Hypothalamus (tissue), 51 donors: ENCODE measurements at regions not wholly inside any gene's neighbourhood (a gene's known extent, or its start where the extent isn't known, plus 50 kb on each side); places are given as distances from the start of the nearest gene placed in this dataset.
"Not testable (repeated sequence)": the region's sequence is repeated elsewhere in the genome, so short reads cannot be mapped to it uniquely, and the experiment has no call there.

ENCODE experiments used
- DNase-seq, 51 donors: peaks; one replicate each; lab custom pipeline; 2025; lab: John Stamatoyannopoulos, UW

DNA sequence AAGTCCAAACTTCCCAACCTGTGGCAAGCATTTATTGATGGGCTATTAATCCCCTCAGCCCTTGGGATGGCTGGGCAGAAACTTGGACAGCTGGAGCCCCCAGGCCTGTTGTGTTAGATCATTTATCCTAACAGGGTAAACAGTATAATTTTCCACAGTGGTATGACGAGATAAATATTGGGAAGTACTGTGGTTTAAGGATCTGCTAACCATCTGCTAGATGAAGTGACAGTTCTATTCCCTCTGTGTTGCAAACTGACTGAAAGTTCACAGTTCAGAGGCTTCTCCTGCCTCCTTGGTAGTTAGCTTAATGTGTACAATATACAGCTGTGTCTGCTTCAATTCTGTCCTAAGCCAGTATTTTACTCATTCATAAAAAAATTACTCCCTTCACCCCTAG lies 127.5 kb upstream of the CHODL start:
- no peak for DNase-seq

DNA sequence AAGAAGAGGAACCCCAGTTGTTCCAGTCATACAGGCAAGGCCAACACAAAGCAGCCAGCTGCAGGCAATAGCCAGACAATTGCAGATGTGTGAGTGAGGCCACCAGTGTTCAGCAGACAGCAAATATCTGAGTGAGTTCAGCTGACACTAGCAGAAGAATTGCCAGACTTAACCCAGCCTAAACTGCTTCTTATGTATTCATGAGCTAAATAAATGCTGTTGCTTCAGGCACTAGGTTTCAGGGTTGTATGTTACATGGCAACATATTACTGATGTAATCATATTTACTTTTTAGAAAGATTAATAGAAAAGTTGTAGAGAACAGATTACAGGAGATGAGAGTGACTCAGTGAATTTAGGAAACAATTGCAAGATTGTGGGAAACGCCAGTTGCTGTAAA lies 129.8 kb upstream of the CHODL start:
- peak in 6 of 51 donors; percentile 1 to 34 (median 6) for DNase-seq

DNA sequence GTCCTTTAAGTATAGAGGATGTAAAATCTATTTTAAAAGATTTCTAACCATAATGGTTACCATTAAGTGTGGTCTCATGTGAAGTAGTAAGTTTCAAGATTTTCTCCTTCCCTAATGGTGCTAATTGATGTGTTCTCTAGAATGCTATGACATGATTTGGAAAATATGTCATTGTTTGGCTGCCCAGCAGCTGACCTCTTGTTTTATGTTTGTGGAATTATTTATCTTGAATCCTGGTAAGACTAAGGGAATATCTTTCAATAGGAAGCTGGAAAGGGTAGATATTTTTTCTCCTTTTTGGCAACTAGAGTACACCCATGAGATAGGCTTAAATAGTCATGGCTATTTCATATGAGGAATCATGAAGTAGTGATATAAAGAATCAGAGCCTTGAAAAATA lies 139.8 kb upstream of the CHODL start:
- no peak for DNase-seq

DNA sequence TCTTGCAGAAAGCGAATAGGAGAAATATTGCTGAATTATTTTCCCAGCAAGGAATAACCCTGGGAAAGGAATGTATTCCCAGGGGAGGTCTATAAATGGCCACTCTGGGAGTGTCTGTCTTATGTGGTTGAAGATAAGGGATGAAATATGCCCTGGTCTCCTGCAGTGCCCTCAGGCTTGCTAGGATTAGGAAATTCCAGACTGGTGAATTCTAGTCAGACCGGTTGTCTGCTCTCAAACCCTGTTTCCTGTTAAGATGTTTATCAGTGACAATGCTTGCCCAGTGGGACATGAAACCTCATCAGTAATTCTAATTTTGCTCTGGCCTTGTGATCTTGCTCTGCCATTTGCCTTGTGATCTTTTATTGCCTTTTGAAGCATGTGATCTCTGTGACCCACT lies 148.2 kb upstream of the CHODL start:
- DNase-seq = not testable (repeated sequence)

DNA sequence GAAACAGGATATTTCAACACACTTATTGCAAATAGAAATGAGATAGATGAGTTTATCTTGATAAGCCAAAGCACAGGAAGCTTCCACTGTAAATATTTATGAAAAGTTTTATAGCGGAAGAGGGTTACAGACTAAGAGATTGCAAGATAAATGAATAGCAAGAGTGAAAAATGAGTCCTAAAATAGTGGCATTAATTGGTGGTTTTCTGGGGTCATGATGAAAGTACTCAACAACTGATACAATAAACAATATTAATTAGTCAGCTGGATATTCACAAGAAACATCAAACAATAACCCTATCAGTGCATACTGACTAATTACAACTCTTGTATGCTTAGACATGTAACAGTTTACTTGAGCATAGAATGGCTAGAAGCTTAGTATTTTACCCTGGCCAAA lies 154.8 kb upstream of the CHODL start:
- no peak for DNase-seq

DNA sequence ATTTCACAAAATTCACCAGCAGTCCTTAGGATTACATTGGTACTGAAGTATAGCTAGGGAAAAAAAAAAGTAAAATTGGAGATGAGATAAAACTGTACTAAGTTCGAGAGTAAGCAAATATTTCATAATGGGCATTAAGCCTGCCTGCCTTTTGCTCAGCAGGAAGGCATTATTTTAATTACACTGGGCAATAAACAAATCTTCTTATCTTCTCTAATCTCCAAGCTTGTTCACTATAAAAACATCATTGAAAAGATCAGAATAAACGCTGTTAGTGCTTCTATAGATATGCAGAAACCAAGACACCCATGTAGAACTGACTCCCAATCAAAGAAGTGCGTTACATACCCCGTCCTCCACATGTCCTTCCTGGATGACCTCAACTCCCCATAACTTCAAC lies 174.2 kb upstream of the CHODL start:
- no peak for DNase-seq

DNA sequence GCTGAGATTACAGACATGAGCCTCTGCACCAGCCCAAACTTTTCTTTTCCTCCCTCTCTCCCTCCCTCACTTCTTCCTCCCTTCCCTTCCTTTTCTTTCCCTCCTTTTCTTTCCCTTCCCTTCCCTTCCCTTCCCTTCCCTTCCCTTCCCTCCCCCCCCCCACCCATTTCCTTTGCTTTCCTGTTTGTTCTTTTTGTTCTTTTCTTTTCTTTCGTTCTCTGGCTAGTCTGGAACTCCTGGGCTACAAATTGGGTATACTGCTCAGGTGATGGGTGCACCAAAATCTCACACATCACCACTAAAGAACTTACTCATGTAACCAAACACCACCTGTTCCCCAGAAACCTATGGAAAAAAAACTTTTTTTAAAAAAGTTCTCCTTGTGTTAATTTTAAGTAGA lies 174.8 kb upstream of the CHODL start:
- DNase-seq = no peak

DNA sequence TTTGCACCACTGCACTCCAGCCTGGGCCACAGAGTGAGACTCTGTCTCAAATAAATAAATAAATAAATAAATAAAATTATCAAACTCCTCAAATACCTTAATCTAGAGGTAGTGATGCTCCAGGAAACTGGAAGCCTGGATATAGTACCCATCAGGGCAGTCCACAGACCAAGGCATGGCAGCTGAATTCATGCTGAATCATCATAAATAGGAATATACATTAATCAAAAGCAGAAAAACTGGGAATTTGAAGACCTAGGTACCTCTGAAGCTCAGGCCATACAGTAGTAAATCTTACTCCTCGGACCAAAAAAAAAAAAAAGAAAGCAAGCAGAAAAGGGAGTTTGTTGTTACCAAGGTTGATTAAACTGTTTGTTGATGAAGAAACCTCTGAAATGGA lies 184.2 kb upstream of the CHODL start:
- DNase-seq = no peak

DNA sequence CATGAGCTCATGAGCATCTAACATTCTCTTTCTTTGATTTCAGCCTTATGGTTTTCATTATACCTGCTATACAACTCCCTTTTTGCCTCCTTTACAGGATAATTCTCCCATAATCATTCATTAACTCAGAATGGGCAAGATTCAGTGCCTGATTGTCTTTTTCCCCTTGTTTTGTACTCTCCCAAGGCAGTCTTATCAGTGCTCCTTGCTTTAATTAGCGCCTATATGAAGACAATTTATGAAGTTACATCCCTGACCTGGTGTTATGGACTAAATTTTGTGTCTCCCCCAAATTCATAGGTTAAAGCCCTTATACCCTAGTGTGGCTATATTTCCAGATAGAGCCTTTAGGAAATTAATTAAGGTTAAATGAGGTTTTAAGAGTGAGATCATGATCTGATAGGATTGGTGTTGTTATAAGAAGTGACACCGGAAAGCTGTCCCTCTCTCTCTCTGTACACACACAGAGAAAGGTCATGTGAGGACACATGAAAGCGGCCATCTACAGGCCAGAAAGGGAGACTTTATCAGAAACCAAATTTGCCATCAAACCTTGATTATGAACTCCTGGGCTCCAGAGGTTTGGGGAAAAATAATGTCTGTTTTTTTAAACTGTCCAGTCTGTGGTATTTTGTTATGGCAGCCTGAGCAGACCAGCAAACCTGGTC lies 185.8 kb upstream of the CHODL start:
- DNase-seq = no peak

DNA sequence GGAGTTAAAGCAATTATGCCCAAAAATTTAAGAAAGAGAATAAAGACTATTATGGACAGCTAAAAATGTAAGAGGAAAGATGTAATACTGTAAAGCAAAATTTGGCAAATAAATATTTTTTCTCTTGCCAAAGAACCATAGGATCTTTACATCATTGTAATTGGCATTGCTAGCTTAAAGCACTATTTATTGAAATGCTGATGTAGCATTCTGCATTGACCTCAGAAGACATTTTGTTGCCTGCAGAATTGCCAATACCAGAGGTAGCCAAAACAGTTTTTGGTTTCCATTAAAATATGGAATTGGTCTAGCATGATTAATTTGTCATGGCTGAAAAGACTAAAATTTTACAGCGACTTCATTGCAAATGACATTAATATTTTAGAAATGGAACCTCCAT lies 191.5 kb upstream of the CHODL start:
- no peak for DNase-seq

DNA sequence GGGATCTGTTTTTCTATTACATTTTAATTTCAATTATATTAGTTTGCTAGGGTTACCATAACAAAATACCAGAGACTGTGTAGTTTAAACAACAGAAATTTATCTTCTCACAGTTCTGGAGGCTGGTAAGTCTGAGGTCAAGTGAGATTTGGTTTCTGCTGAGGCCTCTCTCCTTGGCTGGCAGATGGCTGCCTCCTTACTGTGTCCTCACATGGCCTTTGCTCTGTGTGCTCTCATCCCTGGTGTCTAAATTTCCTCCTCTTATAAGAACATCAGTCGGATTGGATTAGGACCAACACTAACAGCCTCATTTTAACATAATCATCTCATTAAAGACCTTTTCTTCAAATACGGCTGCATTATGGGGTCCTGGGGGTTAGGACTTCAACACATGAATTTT lies 195.2 kb upstream of the CHODL start:
- DNase-seq = no peak

DNA sequence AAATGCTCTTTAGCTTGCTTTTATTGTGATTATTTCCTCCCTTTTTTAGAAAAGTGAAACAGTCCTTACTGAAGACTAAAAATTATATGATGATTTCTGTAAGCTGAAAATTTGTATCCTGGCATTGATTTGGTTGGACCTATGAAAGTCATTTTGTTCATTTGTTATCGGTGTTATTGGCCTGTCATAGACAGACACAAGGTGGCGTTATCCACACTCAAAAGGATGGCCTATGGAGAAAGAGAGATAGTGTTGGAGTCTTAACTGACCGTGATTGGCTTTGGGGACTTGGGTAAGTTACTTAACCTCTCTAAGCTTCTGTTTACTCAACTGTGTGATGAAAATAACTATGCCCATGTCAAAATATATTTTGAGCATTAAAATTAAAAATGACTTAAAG lies 203.6 kb upstream of the CHODL start:
- DNase-seq = peak in 4 of 51 donors; percentile 1 to 12 (median 1)

DNA sequence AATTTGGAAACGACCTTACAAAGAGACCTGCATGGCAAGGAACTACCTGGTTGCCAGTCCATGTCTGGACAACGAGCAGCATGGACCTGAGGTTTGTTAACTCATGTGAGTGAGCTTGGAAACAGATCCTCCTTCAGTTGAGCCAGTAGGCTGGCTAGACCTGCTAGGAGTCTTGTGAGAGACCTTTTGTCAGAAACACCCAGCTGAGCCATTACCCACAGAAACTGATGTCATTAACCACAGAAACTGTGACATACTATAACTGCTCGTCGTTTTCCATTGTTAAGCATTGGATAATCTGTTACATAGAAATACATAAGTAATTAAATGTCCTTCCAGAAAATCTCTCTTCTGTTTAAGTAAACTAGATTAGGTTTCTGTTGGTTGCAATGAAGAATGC lies 211.1 kb upstream of the C21orf91 start:
- DNase-seq = no peak

DNA sequence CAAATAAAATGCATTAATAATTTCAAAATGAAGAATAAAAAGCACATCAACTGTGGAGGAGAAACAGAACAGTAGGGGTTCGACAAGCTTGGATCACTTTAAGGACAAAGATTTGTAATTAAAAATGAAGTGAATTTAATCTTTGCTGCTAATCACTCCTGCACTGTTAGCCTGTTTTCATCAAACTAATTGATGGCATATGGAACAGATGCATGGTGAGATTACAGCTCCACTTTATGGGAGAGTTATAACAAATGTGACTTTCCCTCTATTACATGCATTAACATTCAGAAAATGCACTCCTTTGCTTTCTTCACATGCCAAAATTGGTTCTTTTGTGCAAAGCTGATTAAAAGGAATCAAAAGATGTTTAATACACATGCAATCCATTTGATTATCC lies 207.2 kb upstream of the C21orf91 start:
- no peak for DNase-seq

DNA sequence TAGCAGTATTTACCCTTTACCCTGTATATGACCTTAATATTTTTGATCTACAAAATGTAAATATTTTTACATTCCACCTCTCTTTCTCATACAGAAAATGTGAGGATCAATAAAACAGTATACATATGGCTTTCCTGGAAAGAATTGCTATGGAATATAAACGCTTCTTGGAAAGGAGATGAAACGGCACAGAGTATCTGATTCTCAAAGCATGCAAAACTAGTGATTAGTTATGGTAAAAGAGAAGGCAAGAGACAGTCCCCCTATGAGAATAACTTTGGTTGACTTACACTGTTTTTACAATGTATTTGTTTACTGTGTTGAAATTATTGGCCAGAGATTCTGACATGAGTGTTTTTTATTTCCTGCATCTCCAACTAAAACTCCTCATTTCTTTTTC lies 204.6 kb upstream of the C21orf91 start:
- no peak for DNase-seq

DNA sequence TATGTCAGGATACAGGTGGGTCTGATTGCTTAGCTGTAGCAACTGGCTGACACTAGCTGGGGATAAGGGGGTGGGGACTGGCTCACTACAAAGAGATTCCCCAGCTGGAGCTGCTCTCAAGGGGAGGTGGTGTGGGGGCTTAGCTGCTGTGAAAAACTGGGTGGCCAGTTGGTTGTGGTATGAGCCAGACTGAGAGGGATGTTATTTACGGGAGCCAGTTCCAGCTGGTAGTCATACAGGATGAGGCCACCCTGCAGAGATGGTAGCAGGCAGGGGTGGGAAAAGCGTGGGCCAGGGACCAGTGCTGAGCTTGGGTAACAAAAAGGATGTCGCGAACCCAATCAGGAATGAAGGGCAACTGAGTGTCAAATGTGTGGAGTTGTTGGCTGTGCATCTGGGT lies 204.0 kb upstream of the C21orf91 start:
- no peak for DNase-seq

DNA sequence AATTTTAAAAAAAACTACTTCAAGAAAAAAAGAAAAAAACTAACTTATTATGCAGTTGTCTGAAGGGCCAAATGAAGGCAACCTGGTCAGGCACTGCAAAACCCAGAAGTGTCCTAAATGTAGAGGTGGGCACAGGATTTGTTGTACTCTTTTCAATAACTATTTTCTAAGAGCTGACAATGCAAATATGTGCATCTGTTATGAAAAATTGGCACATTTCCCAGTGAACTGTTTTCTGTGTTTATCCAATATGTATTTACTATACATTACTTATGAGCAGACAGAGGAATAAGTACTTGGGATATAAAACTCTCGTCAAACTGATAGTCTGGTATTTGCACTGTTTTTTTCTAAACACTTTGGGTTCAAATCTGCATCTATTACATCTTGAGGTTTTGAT lies 188.0 kb upstream of the C21orf91 start:
- DNase-seq = no peak

DNA sequence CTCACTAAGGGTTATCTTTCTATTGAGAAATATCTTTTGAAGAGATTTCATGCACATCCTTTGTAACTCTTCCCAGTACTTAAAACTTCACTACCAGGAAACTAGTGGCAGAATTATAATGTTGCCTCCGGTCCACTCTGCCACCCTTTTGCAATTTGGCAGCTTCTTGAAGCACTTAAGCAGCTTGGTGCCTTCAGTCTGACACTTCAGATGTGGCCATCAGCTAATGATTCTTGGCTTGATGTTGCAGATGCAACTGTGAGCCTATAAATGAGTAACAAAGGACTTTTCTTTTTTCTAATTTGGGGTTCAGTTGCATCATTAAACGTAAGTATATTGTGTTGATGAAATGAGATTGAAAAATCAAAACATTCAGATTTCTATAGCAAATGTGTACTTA lies 187.5 kb upstream of the C21orf91 start:
- DNase-seq = no peak

DNA sequence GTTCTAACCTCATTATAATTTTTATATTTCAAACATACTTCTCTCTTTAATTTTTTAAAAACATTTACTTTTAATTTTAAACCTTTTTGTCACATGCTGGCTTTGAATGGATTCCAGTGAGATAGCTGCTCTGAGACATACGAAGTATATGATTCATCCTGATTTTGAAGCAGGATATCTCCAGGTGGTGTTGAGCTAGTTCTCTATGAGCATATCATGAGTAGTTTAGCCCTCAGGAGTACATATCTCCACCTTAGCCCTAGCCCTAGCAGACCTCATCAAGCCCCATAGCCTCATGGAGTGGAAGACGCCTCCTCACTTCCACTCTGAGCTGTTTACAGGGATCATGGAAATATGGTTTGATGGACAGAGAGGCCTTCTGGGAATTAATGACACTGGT lies 183.2 kb upstream of the C21orf91 start:
- no peak for DNase-seq

DNA sequence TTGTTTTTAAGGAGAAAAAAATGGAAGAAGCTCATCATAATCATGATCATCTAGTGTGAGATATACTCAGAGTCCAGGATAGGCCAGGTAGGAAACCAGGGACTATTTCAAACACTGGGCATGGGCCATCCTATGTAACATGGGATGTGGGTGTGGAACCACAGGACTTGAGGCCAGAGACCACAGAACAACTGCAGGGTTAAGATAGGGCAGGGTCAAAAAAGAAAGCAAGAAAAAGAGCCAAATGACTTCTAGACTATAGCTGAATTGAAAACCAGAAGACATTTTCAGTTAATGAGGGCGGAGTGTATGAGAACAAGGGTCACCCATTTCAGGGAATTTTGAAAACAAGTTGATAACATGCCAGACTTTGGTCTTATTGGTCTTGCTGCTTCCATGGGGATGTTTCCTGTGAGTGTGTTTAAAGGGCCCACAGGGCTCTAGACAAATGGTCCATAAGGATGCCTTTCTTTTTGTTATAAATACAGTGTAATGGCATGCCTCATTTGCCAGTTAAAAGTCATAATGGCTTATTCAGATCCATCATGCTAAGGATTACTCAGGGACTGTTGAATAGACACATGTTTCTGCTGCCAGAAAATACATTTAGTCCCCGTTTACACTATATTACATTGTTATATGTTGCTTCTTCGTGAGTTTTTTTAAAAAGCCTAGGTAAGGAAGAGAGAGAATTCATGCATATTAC lies 182.0 kb upstream of the C21orf91 start:
- DNase-seq = no peak

DNA sequence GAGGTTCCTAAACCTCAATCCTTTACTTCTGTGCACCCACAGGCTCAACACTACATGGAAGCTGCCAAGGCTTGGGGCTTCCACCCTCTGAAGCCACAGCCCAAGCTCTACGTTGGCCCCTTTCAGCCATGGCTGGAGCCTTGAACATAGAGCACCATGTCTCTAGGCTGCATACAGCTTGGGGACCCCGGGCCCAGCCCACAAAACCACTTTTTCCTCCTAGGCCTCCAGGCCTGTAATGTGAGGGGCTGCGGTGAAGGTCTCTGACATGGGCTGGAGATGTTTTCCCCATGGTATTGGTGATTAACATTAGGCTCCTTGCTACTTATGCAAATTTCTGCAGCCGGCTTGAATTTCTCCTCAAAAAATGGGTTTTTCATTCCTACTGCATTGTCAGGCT lies 179.4 kb upstream of the C21orf91 start:
- not testable (repeated sequence) for DNase-seq

DNA sequence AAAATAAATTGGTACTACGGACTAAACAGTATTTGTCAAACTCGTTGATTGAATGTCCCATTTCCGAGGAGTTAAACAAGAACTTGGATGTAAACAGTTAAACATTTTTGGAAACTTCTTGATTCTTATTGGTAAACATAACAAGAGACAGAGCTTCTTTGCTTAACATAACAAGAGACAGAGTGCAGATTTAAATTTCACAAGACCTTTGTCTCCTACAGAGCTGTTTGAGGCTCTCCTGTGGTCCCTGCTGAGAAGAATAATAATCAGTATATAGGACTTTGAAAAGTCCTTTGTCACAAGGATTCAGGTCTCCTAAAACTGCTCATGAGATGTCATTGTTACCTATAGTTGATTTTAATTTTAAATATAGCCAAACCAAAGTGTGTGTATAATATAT lies 170.6 kb upstream of the C21orf91 start:
- no peak for DNase-seq

DNA sequence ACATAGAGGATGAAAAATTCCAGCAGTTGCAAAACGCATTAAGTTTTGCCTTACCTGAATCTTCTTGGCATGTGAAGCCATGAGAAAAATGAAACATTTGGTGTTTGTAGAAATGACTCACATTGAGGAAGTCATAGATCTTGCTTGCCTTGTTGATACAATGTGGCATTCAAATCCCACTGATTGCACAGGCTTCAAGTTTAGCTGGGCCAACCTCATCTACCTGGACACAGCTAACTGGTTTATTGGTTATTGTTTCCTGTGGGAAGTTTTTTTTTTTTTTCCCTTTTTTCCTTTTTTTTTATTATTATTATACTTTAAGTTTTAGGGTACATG lies 168.9 kb upstream of the C21orf91 start:
- no peak for DNase-seq
